ENCODE measurements at regions not wholly inside any gene's neighbourhood (a gene's known extent, or its start where the extent isn't known, plus 50 kb on each side); places are given as distances from the start of the nearest gene placed in this dataset.

DNA sequence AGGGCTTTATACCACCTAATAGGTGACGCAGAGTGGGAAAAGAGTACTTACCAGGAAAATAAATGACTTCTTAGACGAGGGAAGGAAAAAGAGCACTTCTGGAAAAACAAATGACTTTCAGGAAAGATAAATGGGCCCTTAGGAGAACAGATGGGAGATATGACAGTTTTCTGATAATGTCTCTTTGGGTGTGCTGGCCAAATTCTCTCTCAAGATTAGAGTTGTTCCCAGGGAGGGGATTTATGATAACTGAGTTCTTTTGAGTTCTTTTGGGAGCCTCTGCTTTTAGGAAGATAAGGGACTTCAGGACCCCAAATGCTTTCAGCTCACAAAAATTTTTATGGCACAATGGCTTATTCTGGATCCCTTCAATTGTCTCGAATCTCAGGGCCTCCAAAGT lies 70.3 kb upstream of the EPCAM start:
- Histone ChIP-seq H3K9me3 (ENCODE audit: control insufficient read depth, insufficient read depth, low read length) (no peaks in the 10 kb centered on the region), H3K27me3 (ENCODE audit: control insufficient read depth, insufficient read depth, low read length) (no peaks in the 10 kb centered on the region), H4K5ac (ENCODE audit: low read depth, low read length) (no peak overlapping the region), H3K4me3 (ENCODE audit: insufficient read depth, low read depth, low read length) (no peak overlapping the region), H3K4ac (ENCODE audit: low read depth, low read length) (no peak overlapping the region), H2AFZ (replicated peaks; ENCODE audit: low read length, poor library complexity) (no peak overlapping the region), H4K8ac (ENCODE audit: low read depth in 2 of 2, low read length in 2 of 2) (no peak overlapping the region), H3K23ac (ENCODE audit: low read depth, low read length) (no peak overlapping the region), H2AK5ac (ENCODE audit: low read depth, low read length) (no peak overlapping the region), H3K18ac (ENCODE audit: low read depth, low read length) (no peak overlapping the region), H3K4me2 (ENCODE audit: low read depth, low read length) (no peak overlapping the region), H3K9me1 (ENCODE audit: insufficient read depth, low read length) (no peaks in the 10 kb centered on the region), H3K79me1 (ENCODE audit: low read depth in 1 of 2, low read length in 2 of 2) (no peaks in the 10 kb centered on the region), H3K27ac (ENCODE audit: insufficient read depth, low read length) (no peak overlapping the region), H2BK5ac (ENCODE audit: low read depth, low read length, poor library complexity, severe bottlenecking) (no peak overlapping the region), H3K4me1 (ENCODE audit: control insufficient read depth, insufficient read depth, low read length) (peaks cover 3% of the 10 kb centered on the region), H3K56ac (ENCODE audit: extremely low read depth, insufficient read depth, low read length) (no peak overlapping the region), H2BK15ac (ENCODE audit: low read depth, low read length) (no peak overlapping the region), H2AK9ac (replicated peaks; ENCODE audit: low read depth, low read length, poor library complexity) (no peak overlapping the region), H3K36me3 (ENCODE audit: control insufficient read depth, insufficient read depth, low read length) (no peaks in the 10 kb centered on the region), H3K14ac (replicated peaks; ENCODE audit: low read depth, low read length) (no peak overlapping the region), H4K91ac (ENCODE audit: insufficient read depth, low read depth, low read length) (no peak overlapping the region), H2BK120ac (ENCODE audit: low read depth, low read length) (no peak overlapping the region), H4K20me1 (ENCODE audit: insufficient read depth, low read length) (no peaks in the 10 kb centered on the region), H3K9ac (ENCODE audit: low read depth, low read length) (no peak overlapping the region), H2BK20ac (ENCODE audit: low read depth, low read length) (no peak overlapping the region)
- 40% methylated on average over 1 of the region's 3 CpGs; no CpG with 5 or more reads in 1 of the 2 experiments for WGBS, 2 experiments (ENCODE audit: extremely low coverage in 2 of 2, insufficient read length in 1 of 2)
- in situ Hi-C loops (cut with MboI; ENCODE audit: low sequenced_read_pairs): no loop called here
- no peak for DNase-seq
- no peak for TF ChIP-seq MAZ (IDR thresholded peaks at IDR 0.05; ENCODE audit: borderline replicate concordance, low read depth, low read length)
- TF ChIP-seq FOS (IDR thresholded peaks at IDR 0.05; ENCODE audit: low read depth, low read length): no peak
- TF ChIP-seq, protein P1, sequence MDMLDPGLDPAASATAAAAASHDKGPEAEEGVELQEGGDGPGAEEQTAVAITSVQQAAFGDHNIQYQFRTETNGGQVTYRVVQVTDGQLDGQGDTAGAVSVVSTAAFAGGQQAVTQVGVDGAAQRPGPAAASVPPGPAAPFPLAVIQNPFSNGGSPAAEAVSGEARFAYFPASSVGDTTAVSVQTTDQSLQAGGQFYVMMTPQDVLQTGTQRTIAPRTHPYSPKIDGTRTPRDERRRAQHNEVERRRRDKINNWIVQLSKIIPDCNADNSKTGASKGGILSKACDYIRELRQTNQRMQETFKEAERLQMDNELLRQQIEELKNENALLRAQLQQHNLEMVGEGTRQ (IDR thresholded peaks at IDR 0.05; ENCODE audit: low read depth, low read length): no peak
- TF ChIP-seq RAD21 (IDR thresholded peaks at IDR 0.05; ENCODE audit: low read length): no peak
- TF ChIP-seq CHD1 (IDR thresholded peaks at IDR 0.05; ENCODE audit: low read depth, low read length): no peak
- TF ChIP-seq CEBPB (IDR thresholded peaks at IDR 0.05; ENCODE audit: low read depth, low read length): no peak
- TF ChIP-seq RCOR1 (IDR thresholded peaks at IDR 0.05; ENCODE audit: insufficient replicate concordance, low read length): no peak
- no peak for TF ChIP-seq SMC3 (IDR thresholded peaks at IDR 0.05; ENCODE audit: low read depth, low read length)
- no peak for TF ChIP-seq BHLHE40 (IDR thresholded peaks at IDR 0.05; ENCODE audit: low read depth, low read length)
- no peak for TF ChIP-seq ELK1 (IDR thresholded peaks at IDR 0.05; ENCODE audit: borderline replicate concordance, low read depth, low read length)
- TF ChIP-seq RFX5 (IDR thresholded peaks at IDR 0.05; ENCODE audit: low read depth, low read length): no peak
- TF ChIP-seq MXI1 (IDR thresholded peaks at IDR 0.05; ENCODE audit: borderline replicate concordance, low read depth, low read length): no peak
- no peak for TF ChIP-seq NFE2L2 (IDR thresholded peaks at IDR 0.05; ENCODE audit: low read depth, low read length)
- TF ChIP-seq, protein P2, sequence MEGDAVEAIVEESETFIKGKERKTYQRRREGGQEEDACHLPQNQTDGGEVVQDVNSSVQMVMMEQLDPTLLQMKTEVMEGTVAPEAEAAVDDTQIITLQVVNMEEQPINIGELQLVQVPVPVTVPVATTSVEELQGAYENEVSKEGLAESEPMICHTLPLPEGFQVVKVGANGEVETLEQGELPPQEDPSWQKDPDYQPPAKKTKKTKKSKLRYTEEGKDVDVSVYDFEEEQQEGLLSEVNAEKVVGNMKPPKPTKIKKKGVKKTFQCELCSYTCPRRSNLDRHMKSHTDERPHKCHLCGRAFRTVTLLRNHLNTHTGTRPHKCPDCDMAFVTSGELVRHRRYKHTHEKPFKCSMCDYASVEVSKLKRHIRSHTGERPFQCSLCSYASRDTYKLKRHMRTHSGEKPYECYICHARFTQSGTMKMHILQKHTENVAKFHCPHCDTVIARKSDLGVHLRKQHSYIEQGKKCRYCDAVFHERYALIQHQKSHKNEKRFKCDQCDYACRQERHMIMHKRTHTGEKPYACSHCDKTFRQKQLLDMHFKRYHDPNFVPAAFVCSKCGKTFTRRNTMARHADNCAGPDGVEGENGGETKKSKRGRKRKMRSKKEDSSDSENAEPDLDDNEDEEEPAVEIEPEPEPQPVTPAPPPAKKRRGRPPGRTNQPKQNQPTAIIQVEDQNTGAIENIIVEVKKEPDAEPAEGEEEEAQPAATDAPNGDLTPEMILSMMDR (conservative IDR thresholded peaks at IDR 0.05; ENCODE audit: low read depth, low read length): no peak
- intact Hi-C loops (cut with micrococcal nuclease): no loop called here
- ATAC-seq (ENCODE audit: low read depth): no peak
- POLR2A ChIA-PET (ENCODE audit: unreplicated experiment): no interaction called here
- dilution Hi-C loops (cut with HindIII; ENCODE audit: low sequenced_read_pairs, unreplicated experiment): no loop called here
- CTCF ChIA-PET: no interaction called here
- BruUV-seq (replicated peaks): no TSS peak

Measured in IMR-90 (cell line).